Natural killer cell treated with Interleukin-12 subunit alpha and Interleukin-12 subunit beta and Interleukin-15 and Interleukin-18, amount 100 ng/mL, for 72 hours (primary cell): ENCODE measurements at regions not wholly inside any gene's neighbourhood (a gene's known extent, or its start where the extent isn't known, plus 50 kb on each side); places are given as distances from the start of the nearest gene placed in this dataset.

ENCODE experiments used
- ATAC-seq, 2 donors: fragments of 150-1000 bp; cut with Tn5 transposase in 1 of 2; sonication (Bioruptor Pico), chemical (Tn5 transposase) in 1 of 2; 2 replicates each; pipeline ENCODE4 v1.10.0; 2021
- DNase-seq: peaks from one replicate; pipeline ENCODE4 v3.0.0; 2022; ENCODE audit warnings: low spot score
- H3K27ac Mint-ChIP-seq, 2 donors: 1 replicate in 1 of 2; 2 replicates in 1 of 2; pipeline ENCODE4 v1.8.0; 2022; ENCODE audit warnings: mixed read lengths in 2 of 2, mild to moderate bottlenecking in 1 of 2, moderate library complexity in 1 of 2
- H3K27me3 Mint-ChIP-seq, 2 donors: 1 replicate in 1 of 2; 2 replicates in 1 of 2; pipeline ENCODE4 v1.8.0; 2022; ENCODE audit warnings: mixed read lengths in 2 of 2
- H3K36me3 Mint-ChIP-seq: one replicate; pipeline ENCODE4 v1.8.0; 2022; ENCODE audit warnings: mixed read lengths
- H3K4me1 Mint-ChIP-seq, 2 donors: 1 replicate in 1 of 2; 2 replicates in 1 of 2; pipeline ENCODE4 v1.8.0; 2022; ENCODE audit warnings: low read depth in 2 of 2, mixed read lengths in 2 of 2, mild to moderate bottlenecking in 1 of 2
- H3K4me3 Mint-ChIP-seq: one replicate; pipeline ENCODE4 v1.8.0; 2022; ENCODE audit warnings: mixed read lengths
- H3K9me3 Mint-ChIP-seq: 2 replicates; pipeline ENCODE4 v1.8.0; 2022; ENCODE audit warnings: mixed read lengths

- Mint-ChIP-seq H3K4me1 (no peaks in the 10 kb centered on the region), H3K36me3 (no peaks in the 10 kb centered on the region), H3K27ac (no peak overlapping the region), H3K4me3 (no peak overlapping the region), H3K27me3 (no peaks in the 10 kb centered on the region), H3K9me3 (peaks cover 4% of the 10 kb centered on the region)
- ATAC-seq (no peak), DNase-seq (no peak)
Observed at GRCh38 chr14:54126947-54127346, 170.3 kb upstream of the BMP4 start.

GRCh38 chr14:54127526-54127925, 170.9 kb upstream of the BMP4 start:
- Mint-ChIP-seq H3K4me3 (no peak overlapping the region), H3K27me3 (no peaks in the 10 kb centered on the region), H3K36me3 (no peaks in the 10 kb centered on the region), H3K4me1 (no peaks in the 10 kb centered on the region), H3K9me3 (peaks cover 4% of the 10 kb centered on the region), H3K27ac (no peak overlapping the region)
- DNase-seq (no peak), ATAC-seq (no peak)

- H3K9me3 Mint-ChIP-seq: no peaks in the 10 kb centered on the region
- H3K27ac Mint-ChIP-seq: no peak overlapping the region
Observed at GRCh38 chr14:54129850-54130640, 173.4 kb upstream of the BMP4 start.

GRCh38 chr14:54132496-54132895, 175.9 kb upstream of the BMP4 start:
- no peak for ATAC-seq
- no peak for DNase-seq
- no peak overlapping the region for H3K27ac Mint-ChIP-seq
- no peaks in the 10 kb centered on the region for H3K4me1 Mint-ChIP-seq
- H3K4me3 Mint-ChIP-seq: no peak overlapping the region
- H3K36me3 Mint-ChIP-seq: no peaks in the 10 kb centered on the region
- no peaks in the 10 kb centered on the region for H3K27me3 Mint-ChIP-seq
- no peaks in the 10 kb centered on the region for H3K9me3 Mint-ChIP-seq

More at GRCh38 chr14:54129850-54130640, 173.4 kb upstream of the BMP4 start:
- no peaks in the 10 kb centered on the region for H3K36me3 Mint-ChIP-seq
- no peak for DNase-seq
- ATAC-seq: no peak
- no peaks in the 10 kb centered on the region for H3K4me1 Mint-ChIP-seq
- H3K4me3 Mint-ChIP-seq: no peak overlapping the region
- no peaks in the 10 kb centered on the region for H3K27me3 Mint-ChIP-seq

GRCh38 chr14:54133896-54134295, 177.3 kb upstream of the BMP4 start:
- DNase-seq (no peak), ATAC-seq (no peak)
- Mint-ChIP-seq H3K36me3 (no peaks in the 10 kb centered on the region), H3K4me1 (no peaks in the 10 kb centered on the region), H3K27me3 (no peaks in the 10 kb centered on the region), H3K9me3 (no peaks in the 10 kb centered on the region), H3K4me3 (no peak overlapping the region), H3K27ac (no peak overlapping the region)

GRCh38 chr14:54135804-54136280, 179.2 kb upstream of the BMP4 start:
- ATAC-seq: no peak
- no peaks in the 10 kb centered on the region for H3K27me3 Mint-ChIP-seq
- H3K36me3 Mint-ChIP-seq: no peaks in the 10 kb centered on the region
- no peak overlapping the region for H3K27ac Mint-ChIP-seq
- no peak overlapping the region for H3K4me3 Mint-ChIP-seq
- no peaks in the 10 kb centered on the region for H3K4me1 Mint-ChIP-seq
- peaks cover 2% of the 10 kb centered on the region for H3K9me3 Mint-ChIP-seq
- DNase-seq: no peak

GRCh38 chr14:54136894-54137613, 180.4 kb upstream of the BMP4 start:
- no peak overlapping the region for H3K27ac Mint-ChIP-seq
- no peak overlapping the region for H3K4me3 Mint-ChIP-seq
- peaks cover 4% of the 10 kb centered on the region for H3K9me3 Mint-ChIP-seq
- DNase-seq: no peak
- no peaks in the 10 kb centered on the region for H3K4me1 Mint-ChIP-seq
- no peaks in the 10 kb centered on the region for H3K36me3 Mint-ChIP-seq
- no peaks in the 10 kb centered on the region for H3K27me3 Mint-ChIP-seq
- no peak for ATAC-seq

- Mint-ChIP-seq H3K27me3 (no peaks in the 10 kb centered on the region), H3K4me1 (no peaks in the 10 kb centered on the region), H3K9me3 (peaks cover 4% of the 10 kb centered on the region), H3K27ac (no peak overlapping the region), H3K36me3 (no peaks in the 10 kb centered on the region), H3K4me3 (no peak overlapping the region)
- ATAC-seq (no peak), DNase-seq (no peak)
Observed at GRCh38 chr14:54137614-54137961, 181.0 kb upstream of the BMP4 start.

- H3K4me1 Mint-ChIP-seq: no peaks in the 10 kb centered on the region
- H3K27me3 Mint-ChIP-seq: no peaks in the 10 kb centered on the region
- ATAC-seq (no peak), DNase-seq (no peak)
- H3K27ac Mint-ChIP-seq: no peak overlapping the region
- H3K9me3 Mint-ChIP-seq: peaks cover 7% of the 10 kb centered on the region
- no peaks in the 10 kb centered on the region for H3K36me3 Mint-ChIP-seq
- no peak overlapping the region for H3K4me3 Mint-ChIP-seq
Observed at GRCh38 chr14:54138024-54138353, 181.4 kb upstream of the BMP4 start.

- Mint-ChIP-seq H3K4me3 (no peak overlapping the region), H3K36me3 (no peaks in the 10 kb centered on the region), H3K27ac (no peak overlapping the region), H3K9me3 (peaks cover 9% of the 10 kb centered on the region), H3K27me3 (no peaks in the 10 kb centered on the region), H3K4me1 (no peaks in the 10 kb centered on the region)
- no peak for DNase-seq
- no peak for ATAC-seq
Observed at GRCh38 chr14:54138354-54139038, 181.9 kb upstream of the BMP4 start.

- no peak overlapping the region for H3K4me3 Mint-ChIP-seq
Observed at GRCh38 chr14:54140551-54140950, 183.9 kb upstream of the BMP4 start.

GRCh38 chr14:54146601-54147000, 190.0 kb upstream of the BMP4 start:
- H3K4me1 Mint-ChIP-seq: no peaks in the 10 kb centered on the region
- no peaks in the 10 kb centered on the region for H3K27me3 Mint-ChIP-seq
- DNase-seq (no peak), ATAC-seq (no peak)
- no peak overlapping the region for H3K27ac Mint-ChIP-seq
- H3K36me3 Mint-ChIP-seq: peaks cover 6% of the 10 kb centered on the region
- peaks cover 25% of the 10 kb centered on the region for H3K9me3 Mint-ChIP-seq
- H3K4me3 Mint-ChIP-seq: no peak overlapping the region

More at GRCh38 chr14:54140551-54140950, 183.9 kb upstream of the BMP4 start:
- H3K4me1 Mint-ChIP-seq: no peaks in the 10 kb centered on the region
- no peak for ATAC-seq
- H3K27me3 Mint-ChIP-seq: no peaks in the 10 kb centered on the region
- peaks cover 10% of the 10 kb centered on the region for H3K9me3 Mint-ChIP-seq
- no peak for DNase-seq
- no peak overlapping the region for H3K27ac Mint-ChIP-seq
- H3K36me3 Mint-ChIP-seq: no peaks in the 10 kb centered on the region

- Mint-ChIP-seq H3K4me1 (no peaks in the 10 kb centered on the region), H3K4me3 (no peak overlapping the region), H3K36me3 (peaks cover 6% of the 10 kb centered on the region), H3K27me3 (no peaks in the 10 kb centered on the region), H3K9me3 (peaks cover 25% of the 10 kb centered on the region), H3K27ac (no peak overlapping the region)
- DNase-seq (no peak), ATAC-seq (no peak)
Observed at GRCh38 chr14:54147282-54147681, 190.7 kb upstream of the BMP4 start.

GRCh38 chr14:54147758-54148157, 191.1 kb upstream of the BMP4 start:
- H3K4me3 Mint-ChIP-seq: no peak overlapping the region
- H3K27me3 Mint-ChIP-seq: no peaks in the 10 kb centered on the region
- no peak for DNase-seq
- no peaks in the 10 kb centered on the region for H3K4me1 Mint-ChIP-seq
- ATAC-seq: no peak
- H3K27ac Mint-ChIP-seq: no peak overlapping the region
- peaks cover 23% of the 10 kb centered on the region for H3K9me3 Mint-ChIP-seq
- H3K36me3 Mint-ChIP-seq: peaks cover 6% of the 10 kb centered on the region
